Umbilical cord (tissue), 1 donor: ENCODE measurements at regions not wholly inside any gene's neighbourhood (a gene's known extent, or its start where the extent isn't known, plus 50 kb on each side); places are given as distances from the start of the nearest gene placed in this dataset.
A peak's percentile ranks its signal among the peaks of the same experiment; 100 is the strongest.

Source experiments
- DNase-seq: peaks from one replicate; pipeline ENCODE4 v3.0.0-alpha.2; 2015; ENCODE audit warnings: low spot score

- DNase-seq: peak; percentile 66
Measured at GRCh38 chr7:13032576-13032975, 345.1 kb downstream of the ARL4A start.

- DNase-seq: no peak
Measured at GRCh38 chr7:13034693-13035092, 347.3 kb downstream of the ARL4A start.

- DNase-seq: no peak
Measured at GRCh38 chr7:13035233-13035632, 347.8 kb downstream of the ARL4A start.

GRCh38 chr7:13036256-13036780 lies 348.9 kb downstream of the ARL4A start:
- no peak for DNase-seq

GRCh38 chr7:13037216-13037615 lies 349.8 kb downstream of the ARL4A start:
- DNase-seq: no peak

- DNase-seq: no peak
Measured at GRCh38 chr7:13041368-13041988, 354.0 kb downstream of the ARL4A start.

- DNase-seq: no peak
Measured at GRCh38 chr7:13042605-13043236, 355.3 kb downstream of the ARL4A start.

GRCh38 chr7:13044309-13044708 lies 356.9 kb downstream of the ARL4A start:
- no peak for DNase-seq

- DNase-seq: no peak
Measured at GRCh38 chr7:13047061-13047460, 359.6 kb downstream of the ARL4A start.

GRCh38 chr7:13049946-13050345 lies 362.5 kb downstream of the ARL4A start:
- DNase-seq: no peak

GRCh38 chr7:13050703-13051102 lies 363.3 kb downstream of the ARL4A start:
- no peak for DNase-seq

GRCh38 chr7:13055732-13056368 lies 368.4 kb downstream of the ARL4A start:
- DNase-seq: no peak

- no peak for DNase-seq
Measured at GRCh38 chr7:13057462-13058200, 370.2 kb downstream of the ARL4A start.

- DNase-seq: no peak
Measured at GRCh38 chr7:13060173-13060572, 372.7 kb downstream of the ARL4A start.

GRCh38 chr7:13061115-13061514 lies 373.7 kb downstream of the ARL4A start:
- DNase-seq: no peak

GRCh38 chr7:13062631-13063030 lies 375.2 kb downstream of the ARL4A start:
- no peak for DNase-seq

- no peak for DNase-seq
Measured at GRCh38 chr7:13067036-13067435, 379.6 kb downstream of the ARL4A start.

- DNase-seq: no peak
Measured at GRCh38 chr7:13068032-13068431, 380.6 kb downstream of the ARL4A start.

GRCh38 chr7:13069841-13070240 lies 382.4 kb downstream of the ARL4A start:
- peak; percentile 35 for DNase-seq

GRCh38 chr7:13072014-13072413 lies 384.6 kb downstream of the ARL4A start:
- no peak for DNase-seq

- DNase-seq: peak; percentile 30
Measured at GRCh38 chr7:13077466-13077865, 390.0 kb downstream of the ARL4A start.

GRCh38 chr7:13078105-13078504 lies 390.7 kb downstream of the ARL4A start:
- no peak for DNase-seq
